ENCODE measurements at regions not wholly inside any gene's neighbourhood (a gene's known extent, or its start where the extent isn't known, plus 50 kb on each side); places are given as distances from the start of the nearest gene placed in this dataset.

DNA sequence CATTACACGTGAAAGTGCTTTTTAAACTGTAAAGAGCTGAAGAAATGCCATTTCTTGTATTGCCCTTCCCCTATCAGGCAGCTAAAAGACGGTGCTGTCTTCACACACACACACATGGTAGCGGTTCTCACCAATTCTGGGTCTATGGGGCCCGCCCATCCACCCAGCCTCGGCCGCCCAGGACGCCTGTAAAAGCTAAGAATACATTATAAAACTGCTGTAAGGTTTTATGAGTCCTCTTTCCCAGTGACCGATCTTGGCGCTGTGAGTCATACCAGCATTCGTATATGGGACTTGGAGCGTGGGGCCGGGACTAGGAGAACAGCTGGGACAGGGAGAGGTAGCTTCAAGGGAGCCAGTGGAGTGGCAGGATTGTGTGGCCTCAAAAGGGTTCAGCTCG, 149.7 kb upstream of the CADM1 start:
- Histone ChIP-seq H3K27me3 (peaks cover 0 to 11% of the 10 kb centered on the region in 2 donors), H3K36me3 (no peaks in the 10 kb centered on the region), H3K27ac (no peak overlapping the region), H3K4me3 (no peak overlapping the region), H3K9me3 (no peaks in the 10 kb centered on the region), H3K4me1 (peaks cover 0 to 6% (median 0%) of the 10 kb centered on the region in 4 donors)
- no peak for TF ChIP-seq POLR2A (IDR thresholded peaks at IDR 0.05)
- TF ChIP-seq, protein P1, sequence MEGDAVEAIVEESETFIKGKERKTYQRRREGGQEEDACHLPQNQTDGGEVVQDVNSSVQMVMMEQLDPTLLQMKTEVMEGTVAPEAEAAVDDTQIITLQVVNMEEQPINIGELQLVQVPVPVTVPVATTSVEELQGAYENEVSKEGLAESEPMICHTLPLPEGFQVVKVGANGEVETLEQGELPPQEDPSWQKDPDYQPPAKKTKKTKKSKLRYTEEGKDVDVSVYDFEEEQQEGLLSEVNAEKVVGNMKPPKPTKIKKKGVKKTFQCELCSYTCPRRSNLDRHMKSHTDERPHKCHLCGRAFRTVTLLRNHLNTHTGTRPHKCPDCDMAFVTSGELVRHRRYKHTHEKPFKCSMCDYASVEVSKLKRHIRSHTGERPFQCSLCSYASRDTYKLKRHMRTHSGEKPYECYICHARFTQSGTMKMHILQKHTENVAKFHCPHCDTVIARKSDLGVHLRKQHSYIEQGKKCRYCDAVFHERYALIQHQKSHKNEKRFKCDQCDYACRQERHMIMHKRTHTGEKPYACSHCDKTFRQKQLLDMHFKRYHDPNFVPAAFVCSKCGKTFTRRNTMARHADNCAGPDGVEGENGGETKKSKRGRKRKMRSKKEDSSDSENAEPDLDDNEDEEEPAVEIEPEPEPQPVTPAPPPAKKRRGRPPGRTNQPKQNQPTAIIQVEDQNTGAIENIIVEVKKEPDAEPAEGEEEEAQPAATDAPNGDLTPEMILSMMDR (IDR thresholded peaks at IDR 0.05) = no peak
- no peak for TF ChIP-seq EP300 (IDR thresholded peaks at IDR 0.05)
- DNase-seq (ENCODE audit: low spot score in 2 of 2) = no peak
- WGBS, 2 donors = 84 to 86% methylated on average over 13 of the region's 13 CpGs

DNA sequence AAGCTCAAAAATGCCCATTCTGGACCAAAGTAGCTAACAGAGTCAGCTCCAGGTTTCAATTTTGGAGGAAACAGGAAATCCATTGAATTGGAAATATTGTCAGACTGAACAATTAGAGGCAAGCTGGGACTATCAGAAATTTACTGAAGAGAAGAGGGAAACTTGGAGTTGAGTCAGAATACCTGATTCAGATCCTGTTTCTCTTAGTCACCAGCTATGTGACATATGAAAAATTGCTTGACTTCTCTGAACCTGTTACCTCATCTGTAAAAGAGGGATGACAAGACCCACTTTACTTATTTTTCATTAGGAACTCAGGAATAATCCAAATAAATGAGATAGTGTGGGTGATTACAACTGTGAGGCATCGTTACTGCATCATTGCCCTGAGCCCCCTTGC, 148.9 kb upstream of the CADM1 start:
- 93 to 94% methylated on average over 1 of the region's 1 CpG for WGBS, 2 donors
- TF ChIP-seq, protein P1 (IDR thresholded peaks at IDR 0.05) = no peak
- TF ChIP-seq EP300 (IDR thresholded peaks at IDR 0.05) (no peak), POLR2A (IDR thresholded peaks at IDR 0.05) (no peak)
- Histone ChIP-seq H3K4me1 (no peaks in the 10 kb centered on the region), H3K4me3 (no peak overlapping the region), H3K27ac (no peak overlapping the region), H3K27me3 (peaks cover 0 to 7% of the 10 kb centered on the region in 2 donors), H3K36me3 (no peaks in the 10 kb centered on the region), H3K9me3 (no peaks in the 10 kb centered on the region)
- no peak for DNase-seq (ENCODE audit: low spot score in 2 of 2)

DNA sequence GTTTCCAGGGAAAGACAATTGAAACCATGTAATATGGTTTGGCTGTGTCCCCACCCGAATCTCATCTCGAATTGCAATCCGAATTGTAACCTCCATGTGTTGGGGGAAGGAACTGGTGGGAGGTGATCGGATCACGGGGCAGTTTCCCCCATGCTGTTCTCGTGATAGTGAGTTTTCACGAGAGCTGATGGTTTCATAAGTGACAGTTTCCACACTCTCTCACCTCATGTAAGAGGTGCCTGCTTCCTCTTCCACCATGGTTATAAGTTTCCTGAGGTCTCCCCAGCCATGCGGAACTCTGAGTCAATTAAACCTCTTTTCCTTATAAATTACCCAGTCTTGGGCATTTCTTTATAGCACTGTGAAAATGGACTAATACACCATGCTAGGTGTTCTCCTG, 148.3 kb upstream of the CADM1 start:
- TF ChIP-seq, protein P1 (IDR thresholded peaks at IDR 0.05) = no peak
- TF ChIP-seq EP300 (IDR thresholded peaks at IDR 0.05) = no peak
- Histone ChIP-seq H3K27me3 (peaks cover 0 to 3% of the 10 kb centered on the region in 2 donors), H3K36me3 (no peaks in the 10 kb centered on the region), H3K4me3 (no peak overlapping the region), H3K4me1 (no peaks in the 10 kb centered on the region), H3K9me3 (no peaks in the 10 kb centered on the region), H3K27ac (no peak overlapping the region)
- DNase-seq (ENCODE audit: low spot score in 2 of 2) = no peak
- 75 to 79% methylated on average over 8 of the region's 8 CpGs for WGBS, 2 donors

DNA sequence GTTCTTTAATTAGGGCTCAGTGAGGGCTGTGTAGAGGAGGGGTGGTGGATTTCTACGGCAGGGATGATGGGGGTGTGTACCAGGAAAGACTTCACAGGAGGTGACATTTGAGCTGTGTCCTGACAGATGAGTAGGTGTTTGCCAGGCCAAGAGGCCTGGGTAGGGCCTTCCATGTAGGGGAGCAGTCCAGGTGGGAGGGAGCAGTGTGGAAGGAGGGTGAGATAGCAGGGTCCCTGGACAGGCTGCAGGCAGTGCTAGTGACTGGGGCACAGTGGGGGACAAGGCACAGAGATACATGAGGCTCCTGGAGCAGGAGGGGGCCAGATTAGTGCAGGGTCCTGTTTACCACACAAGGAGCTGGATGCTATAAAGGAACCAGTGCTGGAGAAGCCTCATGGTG, 147.9 kb upstream of the CADM1 start:
- DNase-seq (ENCODE audit: low spot score in 2 of 2) = no peak
- no peak overlapping the region for H3K27ac ChIP-seq
- WGBS, 2 donors = 40 to 54% methylated on average over 1 of the region's 1 CpG
- no peaks in the 10 kb centered on the region for H3K9me3 ChIP-seq
- TF ChIP-seq POLR2A (IDR thresholded peaks at IDR 0.05) (no peak), EP300 (IDR thresholded peaks at IDR 0.05) (no peak)
- TF ChIP-seq, protein P1 (IDR thresholded peaks at IDR 0.05) = no peak
- H3K27me3 ChIP-seq = peaks cover 0 to 3% of the 10 kb centered on the region in 2 donors
- no peak overlapping the region for H3K4me3 ChIP-seq
- H3K4me1 ChIP-seq = no peaks in the 10 kb centered on the region
- H3K36me3 ChIP-seq = no peaks in the 10 kb centered on the region

DNA sequence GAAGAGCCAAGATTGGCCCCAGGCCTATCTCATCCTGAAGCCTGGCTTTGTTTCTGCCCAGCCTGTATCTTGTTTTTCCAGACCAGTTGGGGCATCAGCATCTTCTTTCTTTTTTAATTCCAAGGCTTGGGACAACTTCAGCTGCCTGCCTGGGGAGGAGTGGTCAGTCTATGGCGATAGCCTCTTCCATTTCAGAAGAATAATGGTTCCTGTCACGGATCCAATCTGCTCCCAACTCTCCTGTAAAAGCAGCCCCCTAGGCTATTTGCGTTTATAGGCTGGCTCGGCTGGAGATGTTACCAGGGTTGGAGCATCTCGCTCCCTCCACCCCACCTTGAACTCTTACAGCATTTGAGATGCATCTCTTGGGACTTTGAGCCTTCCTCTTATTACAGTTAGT, 145.2 kb upstream of the CADM1 start:
- Histone ChIP-seq H3K9me3 (no peaks in the 10 kb centered on the region), H3K27me3 (peaks cover 0 to 24% of the 10 kb centered on the region in 2 donors), H3K4me3 (no peak overlapping the region), H3K36me3 (no peaks in the 10 kb centered on the region), H3K4me1 (no peaks in the 10 kb centered on the region), H3K27ac (no peak overlapping the region)
- TF ChIP-seq POLR2A (IDR thresholded peaks at IDR 0.05) = no peak
- no peak for TF ChIP-seq EP300 (IDR thresholded peaks at IDR 0.05)
- TF ChIP-seq, protein P1 (IDR thresholded peaks at IDR 0.05) = no peak
- WGBS, 2 donors = 83 to 87% methylated on average over 5 of the region's 5 CpGs
- no peak for DNase-seq (ENCODE audit: low spot score in 2 of 2)
